Tibial nerve (tissue), 4 donors: ENCODE measurements at regions not wholly inside any gene's neighbourhood (a gene's known extent, or its start where the extent isn't known, plus 50 kb on each side); places are given as distances from the start of the nearest gene placed in this dataset.
A peak's percentile ranks its signal among the peaks of the same experiment; 100 is the strongest.

Experiments
- DNase-seq, 2 donors: peaks; one replicate each; pipeline ENCODE4 v3.0.0-alpha.2; 2019; ENCODE audit warnings: low spot score in 2 of 2
- H3K27ac ChIP-seq, 4 donors: fragments of 200-600 bp; sonication (generic) in 3 of 4; one replicate each; pipeline ENCODE4 v1.5.1; 2017 to 2019; ENCODE audit warnings: mild to moderate bottlenecking in 1 of 4
- H3K27me3 ChIP-seq, 2 donors: fragments of 200-600 bp; sonication (generic) in 1 of 2; one replicate each; pipeline versions ENCODE4 v1.5.1 to v1.6.0; 2017 to 2019
- H3K36me3 ChIP-seq, 3 donors: fragments of 200-600 bp; sonication (generic); one replicate each; pipeline ENCODE4 v1.5.1; 2018 to 2019
- H3K4me1 ChIP-seq, 4 donors: fragments of 200-600 bp; sonication (generic) in 3 of 4; one replicate each; pipeline ENCODE4 v1.5.1; 2017 to 2019
- H3K4me3 ChIP-seq, 4 donors: fragments of 200-600 bp; sonication (generic) in 3 of 4; one replicate each; pipeline ENCODE4 v1.5.1; 2017 to 2019; ENCODE audit warnings: mild to moderate bottlenecking in 1 of 4, moderate library complexity in 1 of 4
- H3K9me3 ChIP-seq, 4 donors: fragments of 200-600 bp; sonication (generic) in 3 of 4; one replicate each; pipeline ENCODE4 v1.5.1; 2017 to 2019
- EP300 ChIP-seq, 2 donors: sonication (generic); formaldehyde crosslinking; IDR thresholded peaks; one replicate each; pipeline ENCODE4 v1.6.1; 2017; ENCODE audit warnings: antibody characterized with exemption in 2 of 2, mild to moderate bottlenecking in 1 of 2
- POLR2A ChIP-seq, 2 donors: fragments of 450-650 bp; IDR thresholded peaks; one replicate each; pipeline ENCODE4 v1.6.1; 2017; ENCODE audit warnings: antibody characterized with exemption in 2 of 2, mild to moderate bottlenecking in 2 of 2, moderate library complexity in 2 of 2
- WGBS, 2 donors: methylation state at CpG; one replicate each; pipeline ENCODE4 v1.1.5; 2018; 5-methylcytosine and 5-hydroxymethylcytosine counted together
- TF ChIP-seq, protein P1 (sequence below), 5 experiments: fragments of 200-600 bp in 3 of 5; fragments of 450-650 bp in 2 of 5; sonication (generic) in 3 of 5; IDR thresholded peaks; one replicate each; pipeline ENCODE4 v1.5.1; 2016 to 2019; ENCODE audit warnings: antibody characterized with exemption in 5 of 5, mild to moderate bottlenecking in 3 of 5, moderate library complexity in 2 of 5

- Histone ChIP-seq H3K27me3 (no peaks in the 10 kb centered on the region), H3K4me3 (no peak overlapping the region), H3K9me3 (no peaks in the 10 kb centered on the region), H3K27ac (no peak overlapping the region), H3K36me3 (no peaks in the 10 kb centered on the region), H3K4me1 (no peaks in the 10 kb centered on the region)
- WGBS, 2 donors: 66 to 69% methylated on average over 8 of the region's 8 CpGs
- TF ChIP-seq, protein P1, sequence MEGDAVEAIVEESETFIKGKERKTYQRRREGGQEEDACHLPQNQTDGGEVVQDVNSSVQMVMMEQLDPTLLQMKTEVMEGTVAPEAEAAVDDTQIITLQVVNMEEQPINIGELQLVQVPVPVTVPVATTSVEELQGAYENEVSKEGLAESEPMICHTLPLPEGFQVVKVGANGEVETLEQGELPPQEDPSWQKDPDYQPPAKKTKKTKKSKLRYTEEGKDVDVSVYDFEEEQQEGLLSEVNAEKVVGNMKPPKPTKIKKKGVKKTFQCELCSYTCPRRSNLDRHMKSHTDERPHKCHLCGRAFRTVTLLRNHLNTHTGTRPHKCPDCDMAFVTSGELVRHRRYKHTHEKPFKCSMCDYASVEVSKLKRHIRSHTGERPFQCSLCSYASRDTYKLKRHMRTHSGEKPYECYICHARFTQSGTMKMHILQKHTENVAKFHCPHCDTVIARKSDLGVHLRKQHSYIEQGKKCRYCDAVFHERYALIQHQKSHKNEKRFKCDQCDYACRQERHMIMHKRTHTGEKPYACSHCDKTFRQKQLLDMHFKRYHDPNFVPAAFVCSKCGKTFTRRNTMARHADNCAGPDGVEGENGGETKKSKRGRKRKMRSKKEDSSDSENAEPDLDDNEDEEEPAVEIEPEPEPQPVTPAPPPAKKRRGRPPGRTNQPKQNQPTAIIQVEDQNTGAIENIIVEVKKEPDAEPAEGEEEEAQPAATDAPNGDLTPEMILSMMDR (IDR thresholded peaks at IDR 0.05): no peak
- TF ChIP-seq POLR2A (IDR thresholded peaks at IDR 0.05) (no peak), EP300 (IDR thresholded peaks at IDR 0.05) (no peak)
- DNase-seq: no peak
These were observed 208.9 kb downstream of the MIB1 start for GRCh38 chr18:21949326-21950015.

GRCh38 chr18:21955757-21956652 lies 213.4 kb upstream of the GATA6 start:
- H3K27me3 ChIP-seq: no peaks in the 10 kb centered on the region
- WGBS, 2 donors: 40% methylated on average over 8 of the region's 8 CpGs
- no peaks in the 10 kb centered on the region for H3K9me3 ChIP-seq
- H3K36me3 ChIP-seq: no peaks in the 10 kb centered on the region
- no peak overlapping the region for H3K27ac ChIP-seq
- TF ChIP-seq, protein P1 (IDR thresholded peaks at IDR 0.05): peak; percentile 64 to 87 (median 78)
- no peak for TF ChIP-seq EP300 (IDR thresholded peaks at IDR 0.05)
- DNase-seq: peak; percentile 67 to 84
- H3K4me1 ChIP-seq: no peaks in the 10 kb centered on the region
- H3K4me3 ChIP-seq: no peak overlapping the region

- 80 to 81% methylated on average over 8 of the region's 8 CpGs for WGBS, 2 donors
These were observed 211.1 kb upstream of the GATA6 start for GRCh38 chr18:21958263-21958662.

GRCh38 chr18:21958707-21959450 lies 210.5 kb upstream of the GATA6 start:
- TF ChIP-seq, protein P1 (IDR thresholded peaks at IDR 0.05): no peak
- TF ChIP-seq POLR2A (IDR thresholded peaks at IDR 0.05) (no peak), EP300 (IDR thresholded peaks at IDR 0.05) (no peak)
- no peaks in the 10 kb centered on the region for H3K4me1 ChIP-seq
- H3K36me3 ChIP-seq: no peaks in the 10 kb centered on the region
- H3K4me3 ChIP-seq: no peak overlapping the region
- H3K9me3 ChIP-seq: no peaks in the 10 kb centered on the region
- H3K27me3 ChIP-seq: no peaks in the 10 kb centered on the region
- no peak overlapping the region for H3K27ac ChIP-seq
- DNase-seq: no peak
- WGBS, 2 donors: 73 to 78% methylated on average over 5 of the region's 5 CpGs

More at GRCh38 chr18:21958263-21958662, 211.1 kb upstream of the GATA6 start:
- Histone ChIP-seq H3K27me3 (no peaks in the 10 kb centered on the region), H3K36me3 (no peaks in the 10 kb centered on the region), H3K4me1 (no peaks in the 10 kb centered on the region), H3K9me3 (no peaks in the 10 kb centered on the region), H3K27ac (no peak overlapping the region), H3K4me3 (no peak overlapping the region)
- TF ChIP-seq, protein P1 (IDR thresholded peaks at IDR 0.05): no peak
- TF ChIP-seq EP300 (IDR thresholded peaks at IDR 0.05) (no peak), POLR2A (IDR thresholded peaks at IDR 0.05) (no peak)
- DNase-seq: no peak
